Peyer's patch (tissue), 4 donors: ENCODE measurements at regions not wholly inside any gene's neighbourhood (a gene's known extent, or its start where the extent isn't known, plus 50 kb on each side); places are given as distances from the start of the nearest gene placed in this dataset.

Experiments
- CTCF ChIP-seq, 6 experiments: fragments of 450-650 bp in 4 of 6; fragments of 200-600 bp in 2 of 6; sonication (generic) in 1 of 6; IDR thresholded peaks; one replicate each; pipeline ENCODE4 v1.5.1; 2017 to 2019; ENCODE audit warnings: antibody characterized with exemption in 6 of 6, mild to moderate bottlenecking in 3 of 6, moderate library complexity in 1 of 6
- POLR2A ChIP-seq, 2 donors: fragments of 450-650 bp; IDR thresholded peaks; one replicate each; pipeline ENCODE4 v1.5.1; 2017; ENCODE audit warnings: antibody characterized with exemption in 2 of 2, mild to moderate bottlenecking in 2 of 2, moderate library complexity in 2 of 2

DNA sequence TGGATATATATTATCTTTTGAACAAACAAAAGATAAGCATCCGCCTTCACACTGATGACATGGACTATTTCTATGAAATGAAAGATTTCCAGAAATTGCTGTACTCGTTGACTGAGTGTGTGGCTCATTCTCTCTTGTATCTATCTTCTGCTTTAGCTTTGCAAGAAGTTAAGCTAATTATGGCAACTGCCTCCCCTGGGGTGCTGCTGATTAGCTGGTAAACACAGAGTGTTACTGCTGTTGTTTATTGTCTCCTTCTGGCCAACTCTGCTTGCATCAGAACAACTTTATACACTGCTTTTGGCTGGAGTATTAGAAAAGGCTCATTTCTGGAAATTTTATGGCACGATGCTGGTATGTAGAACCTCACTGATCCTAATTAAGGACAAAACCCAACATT lies 95.6 kb upstream of the SNX7 start:
- no peak for TF ChIP-seq CTCF (IDR thresholded peaks at IDR 0.05)
- TF ChIP-seq POLR2A (IDR thresholded peaks at IDR 0.05) = no peak
